NB4 (cell line): ENCODE measurements at regions not wholly inside any gene's neighbourhood (a gene's known extent, or its start where the extent isn't known, plus 50 kb on each side); places are given as distances from the start of the nearest gene placed in this dataset.

Experiments
- CTCF ChIP-seq: IDR thresholded peaks from one replicate; pipeline ENCODE4 v1.5.1; 2012; ENCODE audit warnings: low read depth, low read length
- MYC ChIP-seq: IDR thresholded peaks from 2 replicates; pipeline ENCODE4 v1.6.1; 2011; ENCODE audit warnings: low read depth, low read length
- POLR2A ChIP-seq: IDR thresholded peaks from 2 replicates; pipeline ENCODE4 v1.6.1; 2011; ENCODE audit warnings: mild to moderate bottlenecking; ENCODE audit not compliant: insufficient read length; ENCODE audit errors: extremely low read depth
- TF ChIP-seq, protein P1 (sequence below): IDR thresholded peaks from 2 replicates; pipeline ENCODE4 v1.6.1; 2011; ENCODE audit warnings: low read depth, low read length

DNA sequence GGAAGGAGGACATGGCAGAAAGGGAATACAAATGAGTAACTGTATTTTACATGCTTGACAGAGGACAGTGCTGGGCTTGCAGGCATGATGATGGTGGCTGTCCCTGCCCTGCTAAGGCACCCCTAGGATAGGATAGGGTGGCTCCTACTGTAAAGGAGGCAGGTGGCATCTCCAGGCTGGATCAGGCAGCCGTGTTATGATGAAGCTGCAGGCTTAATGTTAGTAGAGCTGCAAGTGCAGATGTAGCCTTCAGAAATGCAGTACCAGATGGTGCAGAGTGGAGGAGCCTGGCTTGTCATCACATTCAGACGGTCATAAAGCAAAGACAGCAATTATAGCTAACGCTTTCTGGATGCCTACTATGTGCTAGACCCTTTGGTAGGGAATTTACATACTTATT is 287.9 kb upstream of the PODXL start:
- TF ChIP-seq CTCF = no peak
- no peak for TF ChIP-seq MYC
- TF ChIP-seq POLR2A = no peak
- TF ChIP-seq, protein P1, sequence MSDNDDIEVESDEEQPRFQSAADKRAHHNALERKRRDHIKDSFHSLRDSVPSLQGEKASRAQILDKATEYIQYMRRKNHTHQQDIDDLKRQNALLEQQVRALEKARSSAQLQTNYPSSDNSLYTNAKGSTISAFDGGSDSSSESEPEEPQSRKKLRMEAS = no peak
